ENCODE measurements at regions not wholly inside any gene's neighbourhood (a gene's known extent, or its start where the extent isn't known, plus 50 kb on each side); places are given as distances from the start of the nearest gene placed in this dataset.

- TF ChIP-seq EP300 (IDR thresholded peaks at IDR 0.05) (no peak), CTCF (IDR thresholded peaks at IDR 0.05) (no peak)
Measured at GRCh38 chr10:76647301-76647700, 990.3 kb downstream of the KCNMA1 start.
